ENCODE measurements at regions not wholly inside any gene's neighbourhood (a gene's known extent, or its start where the extent isn't known, plus 50 kb on each side); places are given as distances from the start of the nearest gene placed in this dataset.

- intact Hi-C loops (cut with DNase I, micrococcal nuclease), result no loop called here
- POLR2A ChIA-PET, result interaction anchor here (0.6 kb wide), 1 partner anchor 140 kb away, joined by 3 read pairs; no protein-coding TSS in a partner anchor
- Histone ChIP-seq H3K4me1 (ENCODE audit: insufficient read depth, low read length) (no peaks in the 10 kb centered on the region), H3K9me3 (ENCODE audit: control insufficient read depth in 1 of 2, insufficient read depth in 1 of 2, low read length in 2 of 2) (no peaks in the 10 kb centered on the region), H3K27ac (ENCODE audit: low read depth in 1 of 2, low read length in 2 of 2) (no peak overlapping the region), H3K27me3 (ENCODE audit: control insufficient read depth in 1 of 2, insufficient read depth in 2 of 2, low read length in 2 of 2) (no peaks in the 10 kb centered on the region), H3K36me3 (ENCODE audit: insufficient read depth, low read length) (no peaks in the 10 kb centered on the region), H3K4me3 (ENCODE audit: low read length) (no peak overlapping the region)
- H3K4me1 Mint-ChIP-seq (ENCODE audit: low read depth), result no peaks in the 10 kb centered on the region
- CTCF ChIA-PET, result no interaction called here
- H3K9me3 Mint-ChIP-seq, result no peaks in the 10 kb centered on the region
- no peak for ATAC-seq (ENCODE audit: poor library complexity)
- TF ChIP-seq CTCF (IDR thresholded peaks at IDR 0.05), result no peak
- H3K27ac Mint-ChIP-seq, result no peak overlapping the region
- H3K27me3 Mint-ChIP-seq, result no peaks in the 10 kb centered on the region
- no peak overlapping the region for H3K4me3 Mint-ChIP-seq
- DNase-seq, result no peak
- no peaks in the 10 kb centered on the region for H3K36me3 Mint-ChIP-seq (ENCODE audit: low read depth)
Measured at GRCh38 chr5:56357426-56357825, 124.3 kb upstream of the ANKRD55 start.

DNA sequence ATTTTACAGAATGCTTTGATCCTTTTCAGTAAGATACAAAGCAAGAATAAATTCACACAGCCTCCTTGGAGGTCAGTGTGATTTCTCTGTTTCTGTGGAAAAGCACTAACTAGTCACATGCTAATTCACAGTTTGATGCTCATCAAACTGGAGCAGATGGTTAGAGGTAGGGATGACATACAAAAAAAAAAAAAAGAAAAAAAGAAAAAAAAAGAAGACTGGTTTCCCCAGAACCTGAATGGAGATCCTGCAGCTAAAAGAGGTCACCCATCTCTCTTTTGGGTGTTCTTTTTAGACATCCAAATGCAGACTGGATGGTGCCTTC, 123.7 kb upstream of the ANKRD55 start:
- DNase-seq, result no peak
- no peak overlapping the region for H3K4me3 Mint-ChIP-seq
- no peaks in the 10 kb centered on the region for H3K36me3 ChIP-seq (ENCODE audit: insufficient read depth, low read length)
- no peak overlapping the region for H3K27ac ChIP-seq (ENCODE audit: low read depth in 1 of 2, low read length in 2 of 2)
- H3K27me3 ChIP-seq (ENCODE audit: control insufficient read depth in 1 of 2, insufficient read depth in 2 of 2, low read length in 2 of 2), result no peaks in the 10 kb centered on the region
- CTCF ChIA-PET, result no interaction called here
- H3K4me1 Mint-ChIP-seq (ENCODE audit: low read depth), result no peaks in the 10 kb centered on the region
- ATAC-seq (ENCODE audit: poor library complexity), result no peak
- no peak for TF ChIP-seq CTCF (IDR thresholded peaks at IDR 0.05)
- H3K9me3 Mint-ChIP-seq, result no peaks in the 10 kb centered on the region
- POLR2A ChIA-PET, result interaction anchor here (0.6 kb wide), 1 partner anchor 140 kb away, joined by 3 read pairs; no protein-coding TSS in a partner anchor
- no peaks in the 10 kb centered on the region for H3K4me1 ChIP-seq (ENCODE audit: insufficient read depth, low read length)
- no peak overlapping the region for H3K4me3 ChIP-seq (ENCODE audit: low read length)
- no peaks in the 10 kb centered on the region for H3K9me3 ChIP-seq (ENCODE audit: control insufficient read depth in 1 of 2, insufficient read depth in 1 of 2, low read length in 2 of 2)
- H3K27me3 Mint-ChIP-seq, result no peaks in the 10 kb centered on the region
- intact Hi-C loops (cut with DNase I, micrococcal nuclease), result no loop called here
- no peak overlapping the region for H3K27ac Mint-ChIP-seq
- H3K36me3 Mint-ChIP-seq (ENCODE audit: low read depth), result no peaks in the 10 kb centered on the region

GRCh38 chr5:56356121-56356835, 123.1 kb upstream of the ANKRD55 start:
- H3K27ac ChIP-seq (ENCODE audit: low read depth in 1 of 2, low read length in 2 of 2), result no peak overlapping the region
- ChIA-PET CTCF (no interaction called here), POLR2A (no interaction called here)
- H3K9me3 ChIP-seq (ENCODE audit: control insufficient read depth in 1 of 2, insufficient read depth in 1 of 2, low read length in 2 of 2), result no peaks in the 10 kb centered on the region
- no peaks in the 10 kb centered on the region for H3K36me3 ChIP-seq (ENCODE audit: insufficient read depth, low read length)
- no peak for ATAC-seq (ENCODE audit: poor library complexity)
- no peaks in the 10 kb centered on the region for H3K9me3 Mint-ChIP-seq
- no peak overlapping the region for H3K4me3 Mint-ChIP-seq
- H3K4me1 Mint-ChIP-seq (ENCODE audit: low read depth), result no peaks in the 10 kb centered on the region
- H3K27ac Mint-ChIP-seq, result no peak overlapping the region
- H3K4me1 ChIP-seq (ENCODE audit: insufficient read depth, low read length), result no peaks in the 10 kb centered on the region
- H3K27me3 Mint-ChIP-seq, result no peaks in the 10 kb centered on the region
- H3K27me3 ChIP-seq (ENCODE audit: control insufficient read depth in 1 of 2, insufficient read depth in 2 of 2, low read length in 2 of 2), result no peaks in the 10 kb centered on the region
- intact Hi-C loops (cut with DNase I, micrococcal nuclease), result no loop called here
- no peak overlapping the region for H3K4me3 ChIP-seq (ENCODE audit: low read length)
- TF ChIP-seq CTCF (IDR thresholded peaks at IDR 0.05), result no peak
- H3K36me3 Mint-ChIP-seq (ENCODE audit: low read depth), result no peaks in the 10 kb centered on the region
- DNase-seq, result no peak

Measured in CD4-positive, alpha-beta T cell (primary cell).